ENCODE measurements at regions not wholly inside any gene's neighbourhood (a gene's known extent, or its start where the extent isn't known, plus 50 kb on each side); places are given as distances from the start of the nearest gene placed in this dataset.
"Not testable (repeated sequence)": the region's sequence is repeated elsewhere in the genome, so short reads cannot be mapped to it uniquely, and the experiment has no call there.

- in situ Hi-C loops (cut with MboI; ENCODE audit: low sequenced_read_pairs); H2BK120ac ChIP-seq (ENCODE audit: low read depth, low read length); H3K56ac ChIP-seq (ENCODE audit: extremely low read depth, insufficient read depth, low read length); H3K4ac ChIP-seq (ENCODE audit: low read depth, low read length); DNase-seq; H2AK5ac ChIP-seq (ENCODE audit: low read depth, low read length); dilution Hi-C loops (cut with HindIII; ENCODE audit: low sequenced_read_pairs, unreplicated experiment); H3K27me3 ChIP-seq (ENCODE audit: control insufficient read depth, insufficient read depth, low read length); H3K79me1 ChIP-seq (ENCODE audit: low read depth in 1 of 2, low read length in 2 of 2); H3K9ac ChIP-seq (ENCODE audit: low read depth, low read length); POLR2A ChIA-PET (ENCODE audit: unreplicated experiment); H3K4me2 ChIP-seq (ENCODE audit: low read depth, low read length); H4K5ac ChIP-seq (ENCODE audit: low read depth, low read length); H3K4me3 ChIP-seq (ENCODE audit: insufficient read depth, low read depth, low read length); H4K20me1 ChIP-seq (ENCODE audit: insufficient read depth, low read length); H2AK9ac ChIP-seq (replicated peaks; ENCODE audit: low read depth, low read length, poor library complexity); H2AFZ ChIP-seq (replicated peaks; ENCODE audit: low read length, poor library complexity); H2BK5ac ChIP-seq (ENCODE audit: low read depth, low read length, poor library complexity, severe bottlenecking); H3K9me1 ChIP-seq (ENCODE audit: insufficient read depth, low read length); H3K14ac ChIP-seq (replicated peaks; ENCODE audit: low read depth, low read length); BruUV-seq (replicated peaks); H3K9me3 ChIP-seq (ENCODE audit: control insufficient read depth, insufficient read depth, low read length); H4K91ac ChIP-seq (ENCODE audit: insufficient read depth, low read depth, low read length); CTCF ChIA-PET; H3K4me1 ChIP-seq (ENCODE audit: control insufficient read depth, insufficient read depth, low read length); H3K18ac ChIP-seq (ENCODE audit: low read depth, low read length); intact Hi-C loops (cut with micrococcal nuclease); H3K23ac ChIP-seq (ENCODE audit: low read depth, low read length); ATAC-seq (ENCODE audit: low read depth); H3K27ac ChIP-seq (ENCODE audit: insufficient read depth, low read length); H4K8ac ChIP-seq (ENCODE audit: low read depth in 2 of 2, low read length in 2 of 2); H2BK15ac ChIP-seq (ENCODE audit: low read depth, low read length); H2BK20ac ChIP-seq (ENCODE audit: low read depth, low read length); H3K36me3 ChIP-seq (ENCODE audit: control insufficient read depth, insufficient read depth, low read length): not testable (repeated sequence)
- no CpG with 5 or more reads among the region's 43 CpGs for WGBS, 2 experiments (ENCODE audit: extremely low coverage in 2 of 2, insufficient read length in 1 of 2)
Measured at GRCh38 chr12:10453-10852, 56.1 kb upstream of the IQSEC3 start.

- H2AFZ ChIP-seq (replicated peaks; ENCODE audit: low read length, poor library complexity); H3K4me1 ChIP-seq (ENCODE audit: control insufficient read depth, insufficient read depth, low read length); H3K14ac ChIP-seq (replicated peaks; ENCODE audit: low read depth, low read length); H3K18ac ChIP-seq (ENCODE audit: low read depth, low read length); BruUV-seq (replicated peaks); H4K91ac ChIP-seq (ENCODE audit: insufficient read depth, low read depth, low read length); DNase-seq; H3K9ac ChIP-seq (ENCODE audit: low read depth, low read length); H2BK20ac ChIP-seq (ENCODE audit: low read depth, low read length); in situ Hi-C loops (cut with MboI; ENCODE audit: low sequenced_read_pairs); H4K8ac ChIP-seq (ENCODE audit: low read depth in 2 of 2, low read length in 2 of 2); H3K4ac ChIP-seq (ENCODE audit: low read depth, low read length); H3K56ac ChIP-seq (ENCODE audit: extremely low read depth, insufficient read depth, low read length); H2BK5ac ChIP-seq (ENCODE audit: low read depth, low read length, poor library complexity, severe bottlenecking); ATAC-seq (ENCODE audit: low read depth); intact Hi-C loops (cut with micrococcal nuclease); H2AK9ac ChIP-seq (replicated peaks; ENCODE audit: low read depth, low read length, poor library complexity); H2AK5ac ChIP-seq (ENCODE audit: low read depth, low read length); H3K27me3 ChIP-seq (ENCODE audit: control insufficient read depth, insufficient read depth, low read length); H2BK15ac ChIP-seq (ENCODE audit: low read depth, low read length); H3K23ac ChIP-seq (ENCODE audit: low read depth, low read length); dilution Hi-C loops (cut with HindIII; ENCODE audit: low sequenced_read_pairs, unreplicated experiment); H4K20me1 ChIP-seq (ENCODE audit: insufficient read depth, low read length); H3K9me3 ChIP-seq (ENCODE audit: control insufficient read depth, insufficient read depth, low read length); POLR2A ChIA-PET (ENCODE audit: unreplicated experiment); H3K4me2 ChIP-seq (ENCODE audit: low read depth, low read length); H4K5ac ChIP-seq (ENCODE audit: low read depth, low read length); H3K9me1 ChIP-seq (ENCODE audit: insufficient read depth, low read length); H2BK120ac ChIP-seq (ENCODE audit: low read depth, low read length); CTCF ChIA-PET; H3K36me3 ChIP-seq (ENCODE audit: control insufficient read depth, insufficient read depth, low read length); H3K27ac ChIP-seq (ENCODE audit: insufficient read depth, low read length); H3K4me3 ChIP-seq (ENCODE audit: insufficient read depth, low read depth, low read length); H3K79me1 ChIP-seq (ENCODE audit: low read depth in 1 of 2, low read length in 2 of 2): not testable (repeated sequence)
- WGBS, 2 experiments (ENCODE audit: extremely low coverage in 2 of 2, insufficient read length in 1 of 2) = no CpG with 5 or more reads among the region's 81 CpGs
Measured at GRCh38 chr12:10879-11812, 55.4 kb upstream of the IQSEC3 start.

All from IMR-90 (cell line).